GM18519 (cell line): ENCODE measurements at regions not wholly inside any gene's neighbourhood (a gene's known extent, or its start where the extent isn't known, plus 50 kb on each side); places are given as distances from the start of the nearest gene placed in this dataset.
"Not testable (repeated sequence)": the region's sequence is repeated elsewhere in the genome, so short reads cannot be mapped to it uniquely, and the experiment has no call there.

Experiments used
- ATAC-seq: cut with Tn5 transposase; IDR thresholded peaks from one replicate; pipeline ENCODE4 v1.9.1; 2021; ENCODE audit warnings: mild to moderate bottlenecking, moderate library complexity; ENCODE audit not compliant: unreplicated experiment, low FRiP score

GRCh38 chr3:81198756-81199155 lies 562.7 kb downstream of the GBE1 start:
- no peak for ATAC-seq

- ATAC-seq = no peak
Observed at GRCh38 chr3:81198216-81198615, 563.2 kb downstream of the GBE1 start.

GRCh38 chr3:81197386-81197785 lies 564.1 kb downstream of the GBE1 start:
- ATAC-seq = no peak

- ATAC-seq = no peak
Observed at GRCh38 chr3:81195478-81195877, 566.0 kb downstream of the GBE1 start.

- ATAC-seq = no peak
Observed at GRCh38 chr3:81186412-81186811, 575.0 kb downstream of the GBE1 start.

GRCh38 chr3:81182086-81182875 lies 579.2 kb downstream of the GBE1 start:
- not testable (repeated sequence) for ATAC-seq

- ATAC-seq = no peak
Observed at GRCh38 chr3:81173514-81173913, 587.9 kb downstream of the GBE1 start.

GRCh38 chr3:81170298-81170697 lies 591.1 kb downstream of the GBE1 start:
- ATAC-seq = no peak

- no peak for ATAC-seq
Observed at GRCh38 chr3:81164806-81165205, 596.6 kb downstream of the GBE1 start.

- ATAC-seq = no peak
Observed at GRCh38 chr3:81161851-81162250, 599.6 kb downstream of the GBE1 start.

GRCh38 chr3:81161100-81161499 lies 600.3 kb downstream of the GBE1 start:
- ATAC-seq = no peak

- no peak for ATAC-seq
Observed at GRCh38 chr3:81154611-81155143, 606.8 kb downstream of the GBE1 start.

- ATAC-seq = no peak
Observed at GRCh38 chr3:81152156-81152555, 609.3 kb downstream of the GBE1 start.

- no peak for ATAC-seq
Observed at GRCh38 chr3:81132995-81133394, 628.5 kb downstream of the GBE1 start.

- ATAC-seq = no peak
Observed at GRCh38 chr3:81105789-81106488, 655.5 kb downstream of the GBE1 start.

- ATAC-seq = no peak
Observed at GRCh38 chr3:81105206-81105605, 656.2 kb downstream of the GBE1 start.

GRCh38 chr3:81097889-81098288 lies 663.6 kb downstream of the GBE1 start:
- ATAC-seq = no peak

- no peak for ATAC-seq
Observed at GRCh38 chr3:81095956-81096355, 665.5 kb downstream of the GBE1 start.

GRCh38 chr3:81094986-81095385 lies 666.5 kb downstream of the GBE1 start:
- ATAC-seq = no peak

- ATAC-seq = no peak
Observed at GRCh38 chr3:81087607-81088006, 673.8 kb downstream of the GBE1 start.

GRCh38 chr3:81086348-81086747 lies 675.1 kb downstream of the GBE1 start:
- no peak for ATAC-seq

GRCh38 chr3:81080608-81081007 lies 680.8 kb downstream of the GBE1 start:
- ATAC-seq = no peak
